ENCODE measurements at regions not wholly inside any gene's neighbourhood (a gene's known extent, or its start where the extent isn't known, plus 50 kb on each side); places are given as distances from the start of the nearest gene placed in this dataset.
"Not testable (repeated sequence)": the region's sequence is repeated elsewhere in the genome, so short reads cannot be mapped to it uniquely, and the experiment has no call there.

DNA sequence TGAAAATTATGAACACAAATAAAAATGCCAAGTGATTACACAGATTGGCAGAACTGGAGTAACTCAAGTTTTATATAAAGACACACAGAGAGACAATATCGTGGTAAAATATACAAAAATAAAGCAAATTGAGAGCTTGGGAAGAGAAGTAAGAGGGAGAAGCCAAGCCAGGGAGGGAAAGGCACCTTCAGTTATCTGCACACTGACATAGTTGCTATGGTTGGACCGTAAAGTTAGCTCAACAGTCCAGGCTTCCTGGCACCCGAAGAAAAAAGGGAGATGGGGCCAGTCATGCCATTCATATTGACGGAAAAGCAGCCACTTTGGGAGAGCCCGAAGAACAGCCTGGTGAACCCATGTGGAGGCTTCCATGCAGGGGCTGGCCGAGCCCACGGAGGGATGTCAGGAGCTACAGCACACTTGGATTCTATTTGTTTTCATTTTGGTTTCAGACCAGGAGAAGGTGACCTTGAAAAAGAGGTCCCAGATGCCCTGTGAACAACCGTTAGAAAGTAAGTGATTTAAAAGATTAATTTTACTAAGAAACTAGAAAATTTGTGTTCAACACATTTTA, 177.1 kb upstream of the IRF2BP2 start:
- H2BK15ac ChIP-seq (ENCODE audit: low read depth, low read length); H3K9me3 ChIP-seq (ENCODE audit: control insufficient read depth, low read depth, low read length); H3K4me2 ChIP-seq (ENCODE audit: insufficient read depth, insufficient read length, low read length); H3K9ac ChIP-seq (ENCODE audit: extremely low read depth, insufficient read length, low read length); H3K36me3 Mint-ChIP-seq (ENCODE audit: insufficient read depth in 1 of 3, low read depth in 3 of 3); H2BK5ac ChIP-seq (ENCODE audit: insufficient read length, low read length); H4K5ac ChIP-seq (ENCODE audit: insufficient read length, low read depth, low read length); H3K23ac ChIP-seq (ENCODE audit: insufficient read length, low read depth, low read length); H2AK5ac ChIP-seq (ENCODE audit: insufficient read length, low read length); H2AFZ ChIP-seq (ENCODE audit: low read length); H2BK12ac ChIP-seq (ENCODE audit: insufficient read length, low read depth, low read length); H3K4me1 ChIP-seq (ENCODE audit: insufficient read depth, low read length); H4K8ac ChIP-seq (replicated peaks; ENCODE audit: insufficient read length, low read depth, low read length); H3T11ph ChIP-seq (ENCODE audit: low read length); H4K20me1 ChIP-seq (ENCODE audit: control insufficient read depth, insufficient read depth, insufficient read length); H3K56ac ChIP-seq (ENCODE audit: insufficient read length, low read depth, low read length); H3K23me2 ChIP-seq (ENCODE audit: insufficient read length, low read depth, low read length, poor library complexity, severe bottlenecking); H4K91ac ChIP-seq (ENCODE audit: insufficient read length, low read depth, low read length); H3K4me3 Mint-ChIP-seq; H3K27ac ChIP-seq (ENCODE audit: insufficient read length, low read depth, low read length); H2BK20ac ChIP-seq (ENCODE audit: low read depth, low read length, poor library complexity, severe bottlenecking); H3K27me3 ChIP-seq (ENCODE audit: insufficient read depth, low read length); H3K27me3 Mint-ChIP-seq (ENCODE audit: low read depth); H3K18ac ChIP-seq (ENCODE audit: insufficient read length, low read depth, low read length); H3K79me2 ChIP-seq (ENCODE audit: insufficient read depth, low read length); H3K79me1 ChIP-seq (ENCODE audit: insufficient read depth, low read depth, low read length, poor library complexity, severe bottlenecking); H3K14ac ChIP-seq (ENCODE audit: insufficient read depth, low read length); H3K9me3 Mint-ChIP-seq; H3K27ac Mint-ChIP-seq; H2BK120ac ChIP-seq (ENCODE audit: low read depth, low read length, poor library complexity, severe bottlenecking); DNase-seq; H3K4ac ChIP-seq (ENCODE audit: low read depth, low read length); H3K4me1 Mint-ChIP-seq: not testable (repeated sequence)
- no CpG with 5 or more reads among the region's 8 CpGs for WGBS (ENCODE audit: extremely low coverage, insufficient read length, low lambda C conversion rate)

- no CpG with 5 or more reads among the region's 8 CpGs for WGBS (ENCODE audit: extremely low coverage, insufficient read length, low lambda C conversion rate)
- H3K23ac ChIP-seq (ENCODE audit: insufficient read length, low read depth, low read length); H2BK15ac ChIP-seq (ENCODE audit: low read depth, low read length); H3K79me1 ChIP-seq (ENCODE audit: insufficient read depth, low read depth, low read length, poor library complexity, severe bottlenecking); H2BK20ac ChIP-seq (ENCODE audit: low read depth, low read length, poor library complexity, severe bottlenecking); H3K27me3 ChIP-seq (ENCODE audit: insufficient read depth, low read length); H3K4me1 ChIP-seq (ENCODE audit: insufficient read depth, low read length); DNase-seq; H3K4me1 Mint-ChIP-seq; H2AK5ac ChIP-seq (ENCODE audit: insufficient read length, low read length); H2BK12ac ChIP-seq (ENCODE audit: insufficient read length, low read depth, low read length); H3K23me2 ChIP-seq (ENCODE audit: insufficient read length, low read depth, low read length, poor library complexity, severe bottlenecking); H3K27ac ChIP-seq (ENCODE audit: insufficient read length, low read depth, low read length); H3K4me3 Mint-ChIP-seq; H3K56ac ChIP-seq (ENCODE audit: insufficient read length, low read depth, low read length); H4K20me1 ChIP-seq (ENCODE audit: control insufficient read depth, insufficient read depth, insufficient read length); H4K5ac ChIP-seq (ENCODE audit: insufficient read length, low read depth, low read length); H3K4ac ChIP-seq (ENCODE audit: low read depth, low read length); H2AFZ ChIP-seq (ENCODE audit: low read length); H2BK5ac ChIP-seq (ENCODE audit: insufficient read length, low read length); H3K79me2 ChIP-seq (ENCODE audit: insufficient read depth, low read length); H3K18ac ChIP-seq (ENCODE audit: insufficient read length, low read depth, low read length); H3K27ac Mint-ChIP-seq; H3K9me3 Mint-ChIP-seq; H4K91ac ChIP-seq (ENCODE audit: insufficient read length, low read depth, low read length); H4K8ac ChIP-seq (replicated peaks; ENCODE audit: insufficient read length, low read depth, low read length); H2BK120ac ChIP-seq (ENCODE audit: low read depth, low read length, poor library complexity, severe bottlenecking); H3K14ac ChIP-seq (ENCODE audit: insufficient read depth, low read length); H3K9ac ChIP-seq (ENCODE audit: extremely low read depth, insufficient read length, low read length); H3K36me3 Mint-ChIP-seq (ENCODE audit: insufficient read depth in 1 of 3, low read depth in 3 of 3); H3T11ph ChIP-seq (ENCODE audit: low read length); H3K9me3 ChIP-seq (ENCODE audit: control insufficient read depth, low read depth, low read length); H3K27me3 Mint-ChIP-seq (ENCODE audit: low read depth); H3K4me2 ChIP-seq (ENCODE audit: insufficient read depth, insufficient read length, low read length): not testable (repeated sequence)
Measured at GRCh38 chr1:234785922-234786321, 175.9 kb upstream of the IRF2BP2 start.

Measured in H9 (cell line).